AG04450 (cell line): ENCODE measurements at regions not wholly inside any gene's neighbourhood (a gene's known extent, or its start where the extent isn't known, plus 50 kb on each side); places are given as distances from the start of the nearest gene placed in this dataset.

Experiments
- CTCF ChIA-PET: fragments of 300-600, 350-600 bp; formaldehyde crosslinking; extraction: SDS; loops from one replicate; lab custom pipeline; 2022; ENCODE audit warnings: antibody characterized with exemption, inconsistent platforms; lab: Charles Lee
- POLR2A ChIA-PET: fragments of 350-600 bp; formaldehyde crosslinking; extraction: SDS; loops from one replicate; lab custom pipeline; 2021; ENCODE audit warnings: antibody characterized with exemption, inconsistent platforms; lab: Yijun Ruan, JAX
- DNase-seq: peaks from one replicate; pipeline ENCODE4 v3.0.0-alpha.2; 2011; ENCODE audit warnings: low read depth, low spot score
- H3K27ac ChIP-seq: one replicate; pipeline ENCODE4 v1.5.1; 2012; ENCODE audit warnings: low read depth, low read length, control low read depth
- H3K27me3 ChIP-seq: one replicate; pipeline ENCODE4 v1.6.0; 2012; ENCODE audit warnings: low read length; ENCODE audit not compliant: control insufficient read depth, insufficient read depth
- H3K4me3 ChIP-seq: 2 replicates; pipeline ENCODE4 v1.5.1; 2011; ENCODE audit warnings: mild to moderate bottlenecking, low read depth, low read length, control low read depth
- H3K9me3 ChIP-seq: 2 replicates; pipeline ENCODE4 v1.5.1; 2012; ENCODE audit warnings: low read length; ENCODE audit not compliant: control insufficient read depth, insufficient read depth
- TF ChIP-seq, protein P1 (sequence below): IDR thresholded peaks from 2 replicates; pipeline ENCODE4 v1.5.1; 2011; ENCODE audit warnings: low read depth, low read length, control low read depth, inconsistent platforms

DNA sequence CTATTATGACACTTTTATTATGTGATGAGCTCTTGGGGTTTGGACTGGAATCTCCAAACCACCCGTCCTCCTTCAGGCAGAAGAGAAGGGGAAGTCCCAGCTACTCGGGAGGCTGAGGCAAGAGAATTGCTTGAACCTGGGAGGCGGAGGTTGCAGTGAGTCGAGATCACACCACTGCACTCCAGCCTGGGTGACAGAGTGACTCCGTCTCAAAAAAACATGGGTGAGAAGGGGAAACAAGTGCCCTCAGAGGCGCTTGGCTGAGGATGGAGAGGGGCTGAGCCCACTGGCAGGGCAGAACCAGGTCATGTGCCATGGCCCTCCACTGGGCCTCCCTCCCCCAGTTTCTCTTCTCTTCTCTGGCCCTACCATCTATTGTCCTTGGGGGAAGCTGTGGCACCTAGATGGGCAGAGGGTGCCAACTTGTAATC is 120.9 kb upstream of the SMURF2 start:
- ChIA-PET CTCF (interaction anchor here (1.0 kb wide), 1 partner anchor 179 kb away, joined by 4 read pairs; no protein-coding TSS in a partner anchor), POLR2A (interaction anchor here (0.6 kb wide), 1 partner anchor 402 kb away, joined by 4 read pairs; no protein-coding TSS in a partner anchor)
- Histone ChIP-seq H3K27me3 (peaks cover 10% of the 10 kb centered on the region), H3K4me3 (no peak overlapping the region), H3K9me3 (no peaks in the 10 kb centered on the region; the same call in 1 of the 2 replicates), H3K27ac (no peak overlapping the region)
- DNase-seq: no peak
- TF ChIP-seq, protein P1, sequence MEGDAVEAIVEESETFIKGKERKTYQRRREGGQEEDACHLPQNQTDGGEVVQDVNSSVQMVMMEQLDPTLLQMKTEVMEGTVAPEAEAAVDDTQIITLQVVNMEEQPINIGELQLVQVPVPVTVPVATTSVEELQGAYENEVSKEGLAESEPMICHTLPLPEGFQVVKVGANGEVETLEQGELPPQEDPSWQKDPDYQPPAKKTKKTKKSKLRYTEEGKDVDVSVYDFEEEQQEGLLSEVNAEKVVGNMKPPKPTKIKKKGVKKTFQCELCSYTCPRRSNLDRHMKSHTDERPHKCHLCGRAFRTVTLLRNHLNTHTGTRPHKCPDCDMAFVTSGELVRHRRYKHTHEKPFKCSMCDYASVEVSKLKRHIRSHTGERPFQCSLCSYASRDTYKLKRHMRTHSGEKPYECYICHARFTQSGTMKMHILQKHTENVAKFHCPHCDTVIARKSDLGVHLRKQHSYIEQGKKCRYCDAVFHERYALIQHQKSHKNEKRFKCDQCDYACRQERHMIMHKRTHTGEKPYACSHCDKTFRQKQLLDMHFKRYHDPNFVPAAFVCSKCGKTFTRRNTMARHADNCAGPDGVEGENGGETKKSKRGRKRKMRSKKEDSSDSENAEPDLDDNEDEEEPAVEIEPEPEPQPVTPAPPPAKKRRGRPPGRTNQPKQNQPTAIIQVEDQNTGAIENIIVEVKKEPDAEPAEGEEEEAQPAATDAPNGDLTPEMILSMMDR: no peak

DNA sequence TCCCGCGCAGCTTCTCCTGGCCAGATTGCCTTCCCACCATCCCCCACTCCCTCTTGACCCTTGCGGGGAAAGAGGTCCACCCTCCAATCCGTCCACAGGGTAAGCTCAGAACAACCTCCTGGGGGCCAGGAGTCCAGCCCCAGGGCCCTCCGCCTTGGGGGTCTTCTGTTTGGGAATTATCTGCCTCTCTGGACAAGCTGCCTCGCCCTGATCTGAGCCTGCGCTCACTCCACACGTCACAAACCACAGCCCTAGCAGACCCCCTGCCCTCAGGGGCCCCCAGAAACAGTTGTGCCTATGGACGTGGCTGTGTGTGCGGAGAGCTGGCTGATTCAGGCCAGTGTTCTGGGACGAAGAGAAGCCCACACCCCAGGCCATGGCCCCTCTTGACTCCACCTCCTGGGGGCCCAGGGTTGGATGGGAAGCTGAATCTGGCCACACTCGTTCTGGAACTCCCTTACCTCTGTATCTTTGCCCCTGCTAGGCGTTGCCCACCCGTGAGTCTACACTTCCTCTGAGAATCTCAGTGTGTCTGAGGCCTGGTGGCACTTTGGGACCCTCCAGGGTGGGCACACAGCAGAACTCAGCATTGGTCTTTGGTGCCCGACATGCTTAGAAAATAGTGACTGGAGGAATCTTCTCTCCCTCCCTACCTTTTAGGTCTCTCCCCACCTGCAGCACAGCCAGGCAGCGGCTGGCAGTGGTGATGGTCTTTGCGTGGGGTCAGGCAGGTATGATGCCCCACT is 119.9 kb upstream of the SMURF2 start:
- ChIA-PET POLR2A (no interaction called here), CTCF (interaction anchor here (0.6 to 1.0 kb wide), 2 partner anchors 180 to 209 kb away, joined by 4 read pairs; no protein-coding TSS in a partner anchor)
- Histone ChIP-seq H3K27me3 (peaks cover 10% of the 10 kb centered on the region), H3K9me3 (no peaks in the 10 kb centered on the region; the same call in 1 of the 2 replicates), H3K4me3 (no peak overlapping the region), H3K27ac (no peak overlapping the region)
- DNase-seq: no peak
- TF ChIP-seq, protein P1: no peak

DNA sequence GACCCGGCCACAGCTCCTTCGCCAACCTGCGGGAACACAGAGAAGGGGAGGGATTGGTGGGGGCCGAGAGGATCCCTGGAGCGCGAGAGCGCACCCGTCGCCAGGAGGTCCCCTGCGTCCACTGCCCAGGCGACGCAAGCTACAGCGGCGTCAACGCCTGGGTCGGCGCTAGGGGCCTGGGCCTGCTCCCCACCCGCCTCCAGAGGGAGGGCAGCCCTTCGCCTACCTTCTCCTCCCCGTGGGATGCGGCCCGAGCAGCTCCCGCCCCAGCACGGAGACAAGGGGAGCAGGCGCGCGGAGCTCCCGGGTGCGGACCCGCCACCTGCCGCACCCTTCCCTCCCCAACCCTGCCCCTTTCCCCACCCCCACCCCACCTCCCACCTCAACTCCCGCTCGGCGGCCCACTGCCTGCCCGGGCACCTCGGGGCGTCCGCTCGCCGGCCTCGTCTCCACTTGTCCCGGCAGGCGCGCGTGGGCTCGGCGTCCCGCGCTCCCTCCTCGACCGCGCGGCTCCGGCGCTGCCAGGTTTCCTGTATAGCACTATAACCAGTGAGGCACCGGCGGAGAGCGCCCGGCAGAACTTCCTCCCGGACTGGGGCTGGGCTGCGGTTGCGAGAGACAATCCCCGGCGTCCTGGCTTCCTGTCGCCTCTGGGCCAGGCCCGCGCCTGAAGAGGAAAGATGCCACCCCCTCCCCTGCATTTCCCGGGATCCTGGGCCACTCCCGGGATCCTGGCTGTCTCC is 119.1 kb upstream of the SMURF2 start:
- DNase-seq: no peak
- TF ChIP-seq, protein P1: no peak
- Histone ChIP-seq H3K27me3 (peaks cover 10% of the 10 kb centered on the region), H3K27ac (no peak overlapping the region), H3K4me3 (peak overlapping the region; percentile 13; the same call in 1 of the 2 replicates), H3K9me3 (no peaks in the 10 kb centered on the region; the same call in 1 of the 2 replicates)
- CTCF ChIA-PET: no interaction called here
- POLR2A ChIA-PET: no interaction called here

DNA sequence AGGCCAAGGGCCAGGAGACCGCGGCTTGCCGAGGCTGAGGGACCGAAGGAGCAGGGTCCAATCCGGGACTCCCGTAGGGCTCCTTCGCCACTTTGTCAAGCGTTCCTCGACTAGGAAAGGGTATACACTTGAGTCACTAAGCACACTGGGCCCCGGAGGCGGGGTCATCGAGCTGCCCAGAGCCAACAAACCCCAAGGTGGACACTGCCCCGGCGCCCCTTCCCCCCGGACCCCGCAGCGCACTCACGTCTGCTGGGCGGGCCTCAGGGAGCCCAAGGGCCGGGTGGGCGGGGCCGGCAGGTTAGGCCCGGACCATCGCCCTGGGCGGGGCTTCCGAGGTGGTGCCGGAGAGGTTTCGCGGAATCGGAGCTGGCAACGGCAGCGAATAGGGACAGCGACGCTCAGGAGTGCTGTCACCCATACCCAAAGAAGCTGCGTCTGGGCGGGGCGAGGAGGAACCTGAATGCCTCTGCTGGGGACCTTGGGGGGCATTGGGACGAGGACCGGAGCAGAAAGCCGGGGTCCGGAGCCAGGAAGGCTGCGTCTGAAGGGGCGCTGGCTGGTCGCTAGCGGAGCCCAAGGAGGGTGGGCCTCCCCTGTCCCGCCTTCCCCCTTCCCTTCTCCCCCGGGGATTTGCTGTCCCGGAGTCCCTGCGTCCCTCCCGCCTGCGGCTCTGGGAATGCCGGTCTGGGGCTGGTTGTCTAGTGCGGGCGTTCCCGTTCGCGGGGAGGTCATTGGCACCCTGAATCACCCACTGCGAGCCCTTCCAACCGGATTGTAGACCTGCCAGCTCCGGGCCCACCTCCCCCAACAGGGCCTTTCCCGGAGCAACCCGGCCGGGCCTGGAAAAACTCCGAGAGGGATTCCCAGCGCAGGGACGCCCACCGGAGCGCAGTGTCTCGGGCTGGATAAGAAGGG is 118.2 kb upstream of the SMURF2 start:
- no peak for DNase-seq
- TF ChIP-seq, protein P1: no peak
- ChIA-PET POLR2A (no interaction called here), CTCF (no interaction called here)
- no peak overlapping the region for H3K27ac ChIP-seq
- no peaks in the 10 kb centered on the region; the same call in 1 of the 2 replicates for H3K9me3 ChIP-seq
- peaks cover 10% of the 10 kb centered on the region for H3K27me3 ChIP-seq
- peak overlapping the region; percentile 29 for H3K4me3 ChIP-seq
